ENCODE measurements at regions not wholly inside any gene's neighbourhood (a gene's known extent, or its start where the extent isn't known, plus 50 kb on each side); places are given as distances from the start of the nearest gene placed in this dataset.
"Not testable (repeated sequence)": the region's sequence is repeated elsewhere in the genome, so short reads cannot be mapped to it uniquely, and the experiment has no call there.

- DNase-seq: not testable (repeated sequence)
These were observed 101.3 kb upstream of the SEC22B start for GRCh38 chr1:120277428-120278258.

GRCh38 chr1:120276710-120277109 lies 100.4 kb upstream of the SEC22B start:
- DNase-seq: not testable (repeated sequence)

GRCh38 chr1:120274438-120274837 lies 98.1 kb upstream of the SEC22B start:
- DNase-seq: not testable (repeated sequence)

GRCh38 chr1:120273363-120273762 lies 97.0 kb upstream of the SEC22B start:
- DNase-seq: not testable (repeated sequence)

GRCh38 chr1:120272242-120272641 lies 95.9 kb upstream of the SEC22B start:
- not testable (repeated sequence) for DNase-seq

GRCh38 chr1:120271561-120272221 lies 95.4 kb upstream of the SEC22B start:
- not testable (repeated sequence) for DNase-seq

- not testable (repeated sequence) for DNase-seq
These were observed 91.7 kb upstream of the SEC22B start for GRCh38 chr1:120267894-120268551.

- not testable (repeated sequence) for DNase-seq
These were observed 88.2 kb upstream of the SEC22B start for GRCh38 chr1:120264564-120264963.

GRCh38 chr1:120262791-120263751 lies 86.8 kb upstream of the SEC22B start:
- not testable (repeated sequence) for DNase-seq

GRCh38 chr1:120257778-120258105 lies 81.4 kb upstream of the SEC22B start:
- DNase-seq: not testable (repeated sequence)

GRCh38 chr1:120257064-120257777 lies 80.9 kb upstream of the SEC22B start:
- DNase-seq: not testable (repeated sequence)

GRCh38 chr1:120250756-120251155 lies 74.4 kb upstream of the SEC22B start:
- not testable (repeated sequence) for DNase-seq

- DNase-seq: not testable (repeated sequence)
These were observed 72.6 kb upstream of the SEC22B start for GRCh38 chr1:120248726-120249427.

- not testable (repeated sequence) for DNase-seq
These were observed 71.9 kb upstream of the SEC22B start for GRCh38 chr1:120248203-120248602.

GRCh38 chr1:120243867-120244266 lies 67.5 kb upstream of the SEC22B start:
- DNase-seq: not testable (repeated sequence)

GRCh38 chr1:120242582-120242981 lies 66.3 kb upstream of the SEC22B start:
- DNase-seq: not testable (repeated sequence)

GRCh38 chr1:120241868-120242267 lies 65.5 kb upstream of the SEC22B start:
- not testable (repeated sequence) for DNase-seq

- not testable (repeated sequence) for DNase-seq
These were observed 63.9 kb upstream of the SEC22B start for GRCh38 chr1:120240181-120240580.

- not testable (repeated sequence) for DNase-seq
These were observed 63.0 kb upstream of the SEC22B start for GRCh38 chr1:120239351-120239750.

- DNase-seq: not testable (repeated sequence)
These were observed 62.5 kb upstream of the SEC22B start for GRCh38 chr1:120238867-120239266.

GRCh38 chr1:120233661-120234018 lies 57.3 kb upstream of the SEC22B start:
- not testable (repeated sequence) for DNase-seq
